ENCODE measurements at regions not wholly inside any gene's neighbourhood (a gene's known extent, or its start where the extent isn't known, plus 50 kb on each side); places are given as distances from the start of the nearest gene placed in this dataset.

- in situ Hi-C loops (cut with MboI; ENCODE audit: low sequenced_read_pairs, unreplicated experiment), result no loop called here
- no peak for TF ChIP-seq CTCF (IDR thresholded peaks at IDR 0.05; ENCODE audit: borderline replicate concordance, control extremely low read depth, extremely low read depth, insufficient read depth, missing control alignments)
- DNase-seq (ENCODE audit: low spot score), result no peak
Measured at GRCh38 chr10:80771902-80772555, 234.3 kb downstream of the SH2D4B start.

- DNase-seq (ENCODE audit: low spot score), result no peak
- in situ Hi-C loops (cut with MboI; ENCODE audit: low sequenced_read_pairs, unreplicated experiment), result no loop called here
- no peak for TF ChIP-seq CTCF (IDR thresholded peaks at IDR 0.05; ENCODE audit: borderline replicate concordance, control extremely low read depth, extremely low read depth, insufficient read depth, missing control alignments)
Measured at GRCh38 chr10:80772596-80772995, 234.9 kb downstream of the SH2D4B start.

- TF ChIP-seq CTCF (IDR thresholded peaks at IDR 0.05; ENCODE audit: borderline replicate concordance, control extremely low read depth, extremely low read depth, insufficient read depth, missing control alignments), result no peak
- no peak for DNase-seq (ENCODE audit: low spot score)
- in situ Hi-C loops (cut with MboI; ENCODE audit: low sequenced_read_pairs, unreplicated experiment), result no loop called here
Measured at GRCh38 chr10:80784695-80785094, 247.0 kb downstream of the SH2D4B start.

GRCh38 chr10:80786322-80786721 lies 248.6 kb downstream of the SH2D4B start:
- TF ChIP-seq CTCF (IDR thresholded peaks at IDR 0.05; ENCODE audit: borderline replicate concordance, control extremely low read depth, extremely low read depth, insufficient read depth, missing control alignments), result no peak
- in situ Hi-C loops (cut with MboI; ENCODE audit: low sequenced_read_pairs, unreplicated experiment), result no loop called here

GRCh38 chr10:80787952-80788351 lies 250.2 kb downstream of the SH2D4B start:
- DNase-seq (ENCODE audit: low spot score), result no peak
- in situ Hi-C loops (cut with MboI; ENCODE audit: low sequenced_read_pairs, unreplicated experiment), result no loop called here
- no peak for TF ChIP-seq CTCF (IDR thresholded peaks at IDR 0.05; ENCODE audit: borderline replicate concordance, control extremely low read depth, extremely low read depth, insufficient read depth, missing control alignments)

More at GRCh38 chr10:80786322-80786721, 248.6 kb downstream of the SH2D4B start:
- DNase-seq (ENCODE audit: low spot score), result no peak

- DNase-seq (ENCODE audit: low spot score), result no peak
- in situ Hi-C loops (cut with MboI; ENCODE audit: low sequenced_read_pairs, unreplicated experiment), result no loop called here
Measured at GRCh38 chr10:80794994-80795393, 257.3 kb downstream of the SH2D4B start.

More at GRCh38 chr10:80794994-80795393, 257.3 kb downstream of the SH2D4B start:
- TF ChIP-seq CTCF (IDR thresholded peaks at IDR 0.05; ENCODE audit: borderline replicate concordance, control extremely low read depth, extremely low read depth, insufficient read depth, missing control alignments), result no peak

All from GM13976 (cell line).